ENCODE measurements at regions not wholly inside any gene's neighbourhood (a gene's known extent, or its start where the extent isn't known, plus 50 kb on each side); places are given as distances from the start of the nearest gene placed in this dataset.
"Not testable (repeated sequence)": the region's sequence is repeated elsewhere in the genome, so short reads cannot be mapped to it uniquely, and the experiment has no call there.

GRCh38 chrX:9271789-9272525 lies 192.9 kb upstream of the TBL1X start:
- DNase-seq (ENCODE audit: low read depth) = no peak

GRCh38 chrX:9273744-9274143 lies 191.1 kb upstream of the TBL1X start:
- no peak for DNase-seq (ENCODE audit: low read depth)

DNA sequence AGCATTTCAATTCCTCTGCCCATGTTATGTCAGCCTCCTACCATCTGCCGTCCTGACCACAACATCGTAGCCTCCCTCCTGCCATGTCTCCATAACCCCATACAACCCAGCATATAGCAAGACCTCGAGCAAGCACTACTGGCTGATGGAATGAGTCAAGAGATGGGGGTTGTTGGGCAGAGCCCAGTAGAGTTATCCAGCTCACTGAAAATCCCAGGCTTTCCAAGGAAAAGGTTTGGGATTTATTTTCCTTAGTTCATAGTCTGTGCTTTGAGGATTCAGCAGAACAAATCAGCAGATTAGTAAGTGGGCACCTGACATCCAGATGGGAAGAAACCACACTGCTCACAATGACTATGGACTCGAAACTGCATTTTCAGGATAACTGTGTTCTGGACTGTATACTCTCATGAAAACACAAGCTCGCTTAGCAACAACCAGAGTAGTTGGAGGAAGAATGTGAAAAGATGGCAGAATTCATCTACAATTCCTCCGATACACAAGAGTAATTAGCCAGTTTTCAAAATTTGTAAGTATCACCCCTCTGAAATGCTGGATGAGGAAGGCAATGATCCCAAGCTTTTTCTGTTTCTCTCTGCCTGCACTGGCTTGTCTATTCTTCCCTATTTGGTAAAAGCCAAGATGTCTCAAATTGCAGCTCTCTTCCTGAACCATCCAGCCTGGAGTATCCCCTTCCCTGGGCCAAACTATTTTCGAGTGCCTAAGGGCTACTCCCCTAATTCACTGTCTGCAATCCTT lies 186.2 kb upstream of the TBL1X start:
- DNase-seq (ENCODE audit: low read depth) = no peak

- DNase-seq (ENCODE audit: low read depth) = no peak
Measured at GRCh38 chrX:9279234-9279544, 185.7 kb upstream of the TBL1X start.

DNA sequence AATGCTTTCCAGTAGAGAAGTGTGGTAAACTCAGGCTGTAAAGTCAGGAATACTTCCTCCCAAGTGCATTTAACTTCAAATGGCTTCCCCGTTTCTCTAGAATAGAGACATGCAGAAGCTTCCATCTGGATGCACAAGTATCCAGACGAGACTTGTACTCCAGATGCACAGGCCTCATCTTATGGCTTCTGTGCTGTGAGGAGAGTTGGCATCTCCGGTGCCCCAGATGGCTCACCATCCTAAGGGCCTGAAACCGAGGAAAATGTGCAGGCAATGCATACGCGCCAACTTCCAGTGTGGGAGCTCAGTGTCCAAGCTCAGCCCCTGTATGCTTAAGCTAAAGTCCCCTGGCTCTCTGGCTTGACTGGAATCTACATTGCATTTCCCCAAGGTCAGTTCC lies 184.0 kb upstream of the TBL1X start:
- no peak for DNase-seq (ENCODE audit: low read depth)

GRCh38 chrX:9282325-9282724 lies 182.5 kb upstream of the TBL1X start:
- DNase-seq (ENCODE audit: low read depth) = no peak

GRCh38 chrX:9285342-9285771 lies 179.5 kb upstream of the TBL1X start:
- peak; percentile 53 for DNase-seq (ENCODE audit: low read depth)

DNA sequence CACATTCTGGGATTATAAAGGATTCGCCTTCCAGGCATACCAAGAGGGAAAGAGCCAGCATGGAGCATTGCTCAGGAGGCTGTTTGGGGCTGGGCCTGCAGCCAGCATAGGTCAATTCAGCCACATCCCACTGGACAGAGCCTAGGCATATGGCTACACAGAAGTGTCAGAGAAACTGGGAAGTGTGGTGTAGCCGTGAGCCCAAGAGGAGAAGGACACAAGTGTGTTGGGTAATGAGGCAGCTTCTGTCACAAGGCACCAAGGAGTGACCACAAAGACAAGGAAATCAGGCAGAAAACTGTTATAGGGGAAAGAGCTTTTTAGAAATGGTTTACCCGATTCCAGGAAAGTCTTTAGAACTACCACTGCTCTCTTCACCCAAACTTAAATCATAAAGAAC lies 178.6 kb upstream of the TBL1X start:
- no peak for DNase-seq (ENCODE audit: low read depth)

- no peak for DNase-seq (ENCODE audit: low read depth)
Measured at GRCh38 chrX:9291629-9292028, 173.2 kb upstream of the TBL1X start.

GRCh38 chrX:9293051-9293496 lies 171.8 kb upstream of the TBL1X start:
- DNase-seq (ENCODE audit: low read depth) = no peak

DNA sequence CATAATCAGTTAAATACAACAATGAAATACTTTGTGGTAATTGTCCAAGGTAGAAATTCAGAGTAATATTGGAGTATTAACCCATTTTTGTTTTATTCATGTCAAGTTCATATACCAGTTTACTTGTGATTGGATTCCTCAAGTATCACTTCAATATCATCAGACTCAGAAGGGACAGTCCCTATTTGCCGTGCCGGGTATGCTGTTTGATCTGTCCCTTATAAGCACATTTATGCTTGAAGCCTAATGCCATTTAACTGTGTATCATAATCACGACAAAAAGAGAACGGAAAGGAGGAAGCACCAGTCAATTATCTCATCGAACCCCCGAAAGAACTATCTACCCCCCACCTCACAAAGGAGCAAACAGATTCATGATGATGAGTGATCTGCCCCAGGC lies 171.0 kb upstream of the TBL1X start:
- DNase-seq (ENCODE audit: low read depth) = no peak

DNA sequence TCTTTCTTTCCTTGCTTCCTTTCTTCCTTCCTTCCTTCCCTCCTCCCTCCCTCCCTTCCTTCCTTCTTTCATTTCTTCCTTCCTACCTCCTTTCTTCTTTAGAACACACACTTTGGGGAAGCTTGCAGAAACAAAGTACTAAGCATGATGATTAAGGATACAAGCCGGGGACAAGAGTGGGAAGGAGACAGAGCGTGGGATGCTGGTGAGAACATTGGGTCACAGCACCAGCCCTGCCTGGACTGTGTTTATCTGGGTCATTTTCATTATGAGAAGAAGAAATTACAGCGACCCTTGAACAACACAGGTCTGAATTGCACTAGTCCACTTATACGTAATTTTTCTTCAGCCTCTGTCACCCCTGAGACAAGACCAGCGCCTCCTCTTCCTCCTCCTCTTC lies 169.3 kb upstream of the TBL1X start:
- no peak for DNase-seq (ENCODE audit: low read depth)

DNA sequence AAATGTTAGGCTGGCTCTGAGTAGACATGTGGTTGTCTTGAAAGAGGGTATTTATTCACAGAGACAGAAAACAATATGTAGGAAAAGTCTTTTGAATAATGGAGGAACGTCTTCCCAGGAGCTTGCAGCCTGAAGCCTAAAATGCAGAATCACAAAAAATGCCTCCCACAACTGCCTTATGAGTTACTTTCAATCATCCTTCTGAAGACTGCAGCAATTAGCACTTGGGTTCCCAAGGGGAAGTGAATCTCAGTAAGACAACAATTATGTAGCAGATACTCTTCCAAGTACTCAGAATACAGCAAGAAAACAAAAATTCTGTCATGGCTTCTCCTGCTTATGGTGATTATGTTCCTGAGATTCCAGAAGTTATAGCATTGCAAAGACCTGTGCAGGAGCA lies 166.6 kb upstream of the TBL1X start:
- no peak for DNase-seq (ENCODE audit: low read depth)

GRCh38 chrX:9299681-9300080 lies 165.2 kb upstream of the TBL1X start:
- DNase-seq (ENCODE audit: low read depth) = not testable (repeated sequence)

- no peak for DNase-seq (ENCODE audit: low read depth)
Measured at GRCh38 chrX:9301836-9302235, 163.0 kb upstream of the TBL1X start.

DNA sequence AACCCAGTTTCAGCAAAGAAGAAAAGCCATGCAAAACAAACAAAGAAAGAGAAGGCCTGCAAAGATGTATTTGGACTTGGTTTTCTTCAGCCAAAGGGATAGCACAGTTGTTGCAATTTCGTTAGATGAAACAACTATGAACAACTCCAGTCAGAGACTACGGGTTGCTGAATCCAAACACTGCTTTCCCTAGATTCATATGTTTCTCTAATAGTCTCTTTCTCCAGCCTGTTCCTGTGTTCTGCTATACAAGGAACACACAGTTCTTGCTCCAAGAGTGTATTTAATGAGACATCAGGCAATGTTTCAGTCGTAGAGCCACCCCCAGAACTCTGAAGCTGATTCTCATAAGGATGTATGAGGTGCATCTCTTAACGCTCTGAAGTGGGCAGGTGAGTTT lies 162.5 kb upstream of the TBL1X start:
- no peak for DNase-seq (ENCODE audit: low read depth)

GRCh38 chrX:9308426-9308825 lies 156.4 kb upstream of the TBL1X start:
- DNase-seq (ENCODE audit: low read depth) = no peak

DNA sequence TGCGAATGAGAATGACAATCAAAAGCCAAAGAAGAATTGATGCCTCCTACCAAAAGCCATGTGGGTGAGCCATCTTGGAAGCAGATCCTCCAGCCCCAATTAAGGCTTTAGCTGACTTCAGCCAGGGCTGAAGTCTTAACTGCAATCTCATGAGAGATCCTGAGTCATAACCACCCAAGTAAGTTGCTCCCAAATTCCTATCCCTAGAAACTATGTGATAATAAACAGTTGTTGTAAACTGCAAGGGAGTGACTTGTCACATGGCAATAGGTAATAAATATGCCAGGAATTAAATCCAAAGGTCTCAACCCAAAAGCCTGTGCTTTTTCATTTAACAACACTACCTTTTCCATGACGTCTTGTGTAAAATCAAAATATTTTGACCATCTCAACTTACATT lies 154.2 kb upstream of the TBL1X start:
- no peak for DNase-seq (ENCODE audit: low read depth)

DNA sequence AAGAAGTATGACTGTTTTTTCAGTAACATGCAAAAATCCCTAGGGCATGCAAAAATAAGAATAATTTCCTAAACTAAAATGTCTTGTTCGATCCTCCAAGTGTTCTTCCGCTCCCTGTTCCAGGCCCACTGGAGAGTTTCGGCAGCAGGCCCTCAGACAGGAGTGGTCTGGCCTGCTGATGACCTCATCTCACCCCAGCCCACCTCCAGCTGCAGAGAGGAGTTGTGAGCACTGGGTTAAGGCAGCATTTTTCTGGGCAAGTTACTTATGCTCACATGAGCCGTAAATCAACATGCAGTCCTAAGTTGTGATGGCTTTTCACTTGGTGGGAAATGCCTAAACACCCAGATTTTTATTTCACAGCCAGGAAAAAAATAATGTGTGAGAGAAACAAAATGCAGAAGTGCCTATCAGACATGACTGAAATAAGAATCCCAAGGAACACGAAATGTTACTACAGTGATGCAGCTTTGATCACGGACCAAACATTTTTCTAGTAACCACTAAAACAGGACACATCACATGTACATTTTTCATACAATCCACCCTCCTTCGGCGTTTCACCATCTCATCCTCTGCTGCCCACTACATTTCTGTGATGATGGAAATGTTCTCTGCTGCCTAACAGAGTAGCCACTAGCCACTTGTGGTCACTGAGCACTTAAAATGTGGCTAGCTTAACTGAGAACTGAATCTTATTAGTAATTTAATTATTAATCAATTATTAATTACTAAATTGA lies 153.3 kb upstream of the TBL1X start:
- no peak for DNase-seq (ENCODE audit: low read depth)

- DNase-seq (ENCODE audit: low read depth) = peak; percentile 71
Measured at GRCh38 chrX:9312922-9313867, 151.7 kb upstream of the TBL1X start.

DNA sequence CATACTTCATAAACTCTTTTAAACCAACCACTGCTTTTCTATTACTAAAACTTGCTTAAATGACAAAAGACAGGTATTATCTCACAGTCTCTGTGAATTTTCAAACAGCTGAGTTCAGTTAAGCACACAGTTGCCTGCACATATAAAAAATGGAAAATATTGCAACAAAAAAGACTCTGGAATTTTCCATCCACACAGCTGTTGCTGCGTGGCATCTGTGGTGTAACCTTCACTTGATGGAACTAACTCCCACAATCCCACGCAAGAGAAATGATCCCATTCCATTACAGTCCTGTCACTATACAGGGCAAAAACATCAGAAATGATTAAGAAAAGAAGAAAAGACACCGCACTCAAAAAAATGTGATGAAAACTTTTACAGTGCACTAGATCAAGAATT lies 149.8 kb upstream of the TBL1X start:
- no peak for DNase-seq (ENCODE audit: low read depth)

GRCh38 chrX:9316096-9316495 lies 148.8 kb upstream of the TBL1X start:
- DNase-seq (ENCODE audit: low read depth) = no peak
